Endothelial cell (in vitro differentiated cells): ENCODE measurements at regions not wholly inside any gene's neighbourhood (a gene's known extent, or its start where the extent isn't known, plus 50 kb on each side); places are given as distances from the start of the nearest gene placed in this dataset.
A peak's percentile ranks its signal among the peaks of the same experiment; 100 is the strongest.

Source experiments
- DNase-seq: peaks from one replicate; pipeline ENCODE4 v3.0.0; 2021; ENCODE audit warnings: low spot score
- H3K27ac Mint-ChIP-seq: one replicate; pipeline ENCODE4 v1.8.0; 2021; ENCODE audit warnings: mixed read lengths, inconsistent platforms; ENCODE audit not compliant: unreplicated experiment
- H3K27me3 Mint-ChIP-seq: one replicate; pipeline ENCODE4 v1.8.0; 2021; ENCODE audit warnings: mild to moderate bottlenecking, moderate library complexity, mixed read lengths, inconsistent platforms; ENCODE audit not compliant: unreplicated experiment
- H3K36me3 Mint-ChIP-seq: one replicate; pipeline ENCODE4 v1.8.0; 2021; ENCODE audit warnings: mild to moderate bottlenecking, low read depth, mixed read lengths, inconsistent platforms; ENCODE audit not compliant: unreplicated experiment
- H3K4me1 Mint-ChIP-seq: one replicate; pipeline ENCODE4 v1.8.0; 2021; ENCODE audit warnings: mild to moderate bottlenecking, mixed read lengths, inconsistent platforms; ENCODE audit not compliant: unreplicated experiment
- H3K4me3 Mint-ChIP-seq: one replicate; pipeline ENCODE4 v1.8.0; 2021; ENCODE audit warnings: mild to moderate bottlenecking, mixed read lengths, inconsistent platforms; ENCODE audit not compliant: unreplicated experiment
- H3K9me3 Mint-ChIP-seq: one replicate; pipeline ENCODE4 v1.8.0; 2021; ENCODE audit warnings: mixed read lengths, inconsistent platforms; ENCODE audit not compliant: unreplicated experiment
- CTCF ChIP-seq: fragments of 200-600 bp; sonication (generic); IDR thresholded peaks from one replicate; pipeline ENCODE4 v1.5.0; 2021; ENCODE audit warnings: antibody characterized with exemption; ENCODE audit not compliant: unreplicated experiment

DNA sequence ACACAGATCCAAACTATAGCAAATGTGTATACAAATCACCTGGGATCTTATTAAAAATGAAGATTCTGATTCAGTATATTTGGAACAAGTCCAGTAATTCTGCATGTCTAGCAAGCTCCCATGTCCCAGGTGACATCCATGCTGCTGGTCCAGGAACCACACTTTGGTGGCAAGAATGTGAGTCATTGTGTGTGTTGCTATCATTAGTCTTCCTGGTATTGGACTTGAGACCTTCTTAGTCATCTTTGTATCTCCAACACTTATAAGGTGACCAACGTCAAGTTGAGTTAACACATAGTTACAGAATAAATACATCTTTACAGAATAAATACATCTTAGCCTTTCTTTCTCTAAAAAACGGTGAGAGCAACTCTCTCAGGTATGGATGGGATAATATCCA, 107.9 kb upstream of the NDUFV2 start:
- no peak for DNase-seq
- Mint-ChIP-seq H3K27ac (no peak overlapping the region), H3K4me3 (no peak overlapping the region), H3K36me3 (no peaks in the 10 kb centered on the region), H3K27me3 (peaks cover 2% of the 10 kb centered on the region), H3K9me3 (no peaks in the 10 kb centered on the region), H3K4me1 (no peaks in the 10 kb centered on the region)
- no peak for TF ChIP-seq CTCF

GRCh38 chr18:8995096-8995495, 107.4 kb upstream of the NDUFV2 start:
- Mint-ChIP-seq H3K9me3 (no peaks in the 10 kb centered on the region), H3K4me3 (no peak overlapping the region), H3K27me3 (peaks cover 2% of the 10 kb centered on the region), H3K36me3 (no peaks in the 10 kb centered on the region), H3K4me1 (no peaks in the 10 kb centered on the region), H3K27ac (no peak overlapping the region)
- no peak for TF ChIP-seq CTCF
- DNase-seq = no peak

DNA sequence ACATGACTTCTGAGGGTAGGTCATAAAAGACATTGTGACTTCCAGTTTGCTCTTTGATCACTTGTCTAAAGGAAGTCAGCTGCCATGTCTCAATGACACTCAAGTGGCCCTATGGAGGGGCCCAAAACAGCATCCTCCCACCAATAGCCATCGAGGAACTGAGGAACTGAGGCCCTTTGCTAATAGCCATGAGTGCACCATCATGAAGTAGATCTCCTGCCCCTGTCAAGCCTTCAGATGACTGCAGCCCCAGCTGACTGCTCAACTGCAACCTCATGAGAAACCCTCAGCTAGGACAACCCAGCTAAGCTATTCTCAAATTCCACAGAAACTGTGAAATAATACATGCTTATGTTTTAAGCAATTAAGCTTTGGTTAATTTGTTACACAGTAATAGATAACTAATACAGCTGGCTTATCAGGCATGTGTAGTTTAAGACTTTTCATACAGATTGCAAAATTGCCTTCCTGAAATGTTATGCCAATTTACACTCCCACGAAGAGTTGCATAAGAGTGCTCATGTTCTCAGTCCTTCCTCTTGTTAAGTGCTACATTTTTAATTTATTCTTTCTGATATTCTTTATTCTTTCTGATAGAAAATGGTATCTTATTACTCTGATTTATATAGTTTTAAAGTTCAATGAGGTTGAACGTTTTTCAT, 105.6 kb upstream of the NDUFV2 start:
- TF ChIP-seq CTCF = no peak
- H3K36me3 Mint-ChIP-seq = no peaks in the 10 kb centered on the region
- H3K27me3 Mint-ChIP-seq = peaks cover 2% of the 10 kb centered on the region
- no peak overlapping the region for H3K27ac Mint-ChIP-seq
- no peak overlapping the region for H3K4me3 Mint-ChIP-seq
- no peaks in the 10 kb centered on the region for H3K9me3 Mint-ChIP-seq
- no peaks in the 10 kb centered on the region for H3K4me1 Mint-ChIP-seq
- DNase-seq = no peak

DNA sequence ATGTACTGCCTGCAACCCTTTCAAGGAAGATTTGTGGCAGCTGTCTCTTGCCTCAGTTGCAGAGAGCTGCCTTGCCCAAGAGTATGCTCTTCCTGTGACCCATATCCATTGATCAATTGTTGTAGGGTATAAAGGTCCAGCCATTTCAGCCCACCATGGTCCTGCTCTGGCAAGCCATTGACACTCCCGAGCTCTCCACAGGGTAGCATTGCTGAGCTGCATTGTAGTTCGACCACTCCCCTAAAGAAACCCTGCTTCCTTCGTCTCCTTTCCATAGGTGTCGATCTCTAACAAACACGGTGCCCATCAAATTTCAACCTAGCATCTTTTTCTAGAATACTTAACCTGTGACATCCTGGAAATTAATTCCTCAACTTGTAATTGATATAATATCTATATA, 104.9 kb upstream of the NDUFV2 start:
- no peak for DNase-seq
- H3K9me3 Mint-ChIP-seq = no peaks in the 10 kb centered on the region
- H3K4me1 Mint-ChIP-seq = no peaks in the 10 kb centered on the region
- TF ChIP-seq CTCF = no peak
- H3K36me3 Mint-ChIP-seq = no peaks in the 10 kb centered on the region
- peak overlapping the region; percentile 39 for H3K4me3 Mint-ChIP-seq
- peaks cover 2% of the 10 kb centered on the region for H3K27me3 Mint-ChIP-seq
- H3K27ac Mint-ChIP-seq = peak overlapping the region; percentile 9

- Mint-ChIP-seq H3K4me3 (no peak overlapping the region), H3K9me3 (no peaks in the 10 kb centered on the region), H3K27me3 (peaks cover 2% of the 10 kb centered on the region), H3K27ac (no peak overlapping the region), H3K36me3 (no peaks in the 10 kb centered on the region), H3K4me1 (no peaks in the 10 kb centered on the region)
- no peak for TF ChIP-seq CTCF
- DNase-seq = no peak
These were observed 103.8 kb upstream of the NDUFV2 start for GRCh38 chr18:8998481-8999217.
